GM21737 (cell line): ENCODE measurements at regions not wholly inside any gene's neighbourhood (a gene's known extent, or its start where the extent isn't known, plus 50 kb on each side); places are given as distances from the start of the nearest gene placed in this dataset.
"Not testable (repeated sequence)": the region's sequence is repeated elsewhere in the genome, so short reads cannot be mapped to it uniquely, and the experiment has no call there.

Source experiments
- ATAC-seq: cut with Tn5 transposase; IDR thresholded peaks from one replicate; pipeline ENCODE4 v1.9.1; 2021; ENCODE audit warnings: mild to moderate bottlenecking, moderate library complexity; ENCODE audit not compliant: unreplicated experiment

DNA sequence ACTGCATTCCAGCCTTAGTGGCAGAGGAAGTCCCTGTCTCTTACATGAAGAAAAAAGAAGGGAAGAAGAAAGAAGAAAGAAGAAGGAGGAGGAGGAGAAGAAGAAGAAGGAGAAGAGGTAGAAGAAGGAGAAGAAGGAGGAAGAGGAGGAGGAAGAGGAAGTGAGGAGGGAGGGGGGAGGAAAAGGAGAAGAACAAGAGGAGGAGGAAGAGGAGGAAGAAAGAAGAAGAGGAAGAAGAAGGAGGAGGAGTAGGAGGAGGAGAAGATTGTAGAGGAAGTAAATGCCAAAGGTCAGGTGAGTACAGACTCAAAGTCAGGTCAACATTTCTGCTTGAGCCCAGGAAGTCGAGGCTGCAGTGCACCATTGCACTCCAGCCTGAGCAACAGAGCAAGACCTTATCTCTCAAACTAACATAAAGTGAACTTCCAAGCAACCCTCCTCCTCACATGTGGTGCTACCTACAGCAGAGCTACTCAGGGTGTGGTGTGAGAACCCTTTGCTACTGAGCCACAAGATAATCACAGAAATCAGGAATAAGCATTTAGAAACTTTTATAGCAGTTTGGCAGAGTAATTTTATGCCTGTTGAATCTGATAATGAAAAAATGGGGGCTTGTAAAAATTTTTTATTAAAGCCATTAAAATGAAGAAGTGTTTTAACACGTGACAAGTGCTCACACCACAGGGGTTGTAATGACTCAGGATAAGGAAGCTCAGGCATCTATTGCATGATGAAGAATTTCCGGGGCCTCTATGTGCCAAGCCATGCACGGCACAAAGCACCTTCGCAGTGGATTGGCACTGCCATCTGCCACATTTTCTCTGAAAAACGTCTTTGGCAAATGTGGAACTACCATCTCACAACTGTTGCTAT, 224.9 kb upstream of the AUTS2 start:
- ATAC-seq, result no peak

- ATAC-seq, result no peak
These were observed 224.2 kb upstream of the AUTS2 start for GRCh38 chr7:69374044-69374425.

GRCh38 chr7:69377191-69377590, 221.1 kb upstream of the AUTS2 start:
- no peak for ATAC-seq

DNA sequence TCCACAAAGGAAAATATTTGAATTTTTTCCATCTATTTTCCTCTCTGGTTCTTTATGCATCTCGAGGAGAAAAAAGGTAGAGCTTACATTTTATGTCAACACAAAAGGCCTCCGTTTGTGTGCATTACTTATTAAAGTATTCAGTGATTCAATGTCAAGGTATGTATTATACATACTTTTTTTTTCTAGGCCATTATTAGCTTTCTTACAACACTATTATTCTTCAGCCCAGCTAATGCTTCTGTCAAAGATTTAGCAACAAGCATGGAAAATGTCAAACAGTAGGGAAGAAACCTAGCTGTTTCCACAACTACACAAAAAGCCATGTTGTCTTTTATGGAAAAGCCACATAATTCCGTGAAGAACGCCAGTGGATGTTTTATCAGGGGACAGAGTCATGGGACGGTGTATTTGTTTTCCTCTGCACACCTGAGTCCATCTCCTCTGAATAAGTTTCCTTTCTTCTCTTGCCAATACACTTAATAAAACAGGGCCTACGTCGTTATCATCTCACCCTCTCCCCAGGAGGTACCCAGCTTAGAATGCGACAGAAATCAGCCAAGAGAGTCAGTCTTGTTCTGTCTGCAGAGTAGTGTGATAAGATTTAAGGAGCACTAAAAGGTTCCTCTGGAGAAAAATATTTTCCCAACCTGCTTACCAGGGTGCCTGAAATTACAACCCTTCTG, 209.7 kb upstream of the AUTS2 start:
- no peak for ATAC-seq

GRCh38 chr7:69389216-69389615, 209.1 kb upstream of the AUTS2 start:
- ATAC-seq, result no peak

DNA sequence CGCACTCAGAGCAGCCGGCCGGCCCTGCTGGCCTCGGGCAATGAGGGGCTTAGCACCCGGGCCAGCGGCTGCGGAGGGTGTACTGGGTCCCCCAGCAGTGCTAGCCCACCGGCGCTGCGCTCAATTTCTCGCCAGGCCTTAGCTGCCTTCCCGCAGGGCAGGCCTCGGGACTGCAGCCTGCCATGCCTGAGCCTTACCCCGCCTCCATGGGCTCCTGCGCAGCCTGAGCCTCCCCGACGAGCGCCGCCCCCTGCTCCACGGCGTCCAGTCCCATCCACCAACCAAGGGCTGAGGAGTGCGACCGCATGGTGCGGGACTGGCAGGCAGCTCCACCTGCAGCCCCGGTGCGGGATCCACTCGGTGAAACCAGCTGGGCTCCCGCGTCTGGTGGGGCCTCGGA, 204.4 kb upstream of the AUTS2 start:
- not testable (repeated sequence) for ATAC-seq

GRCh38 chr7:69395061-69395714, 203.1 kb upstream of the AUTS2 start:
- ATAC-seq, result no peak

DNA sequence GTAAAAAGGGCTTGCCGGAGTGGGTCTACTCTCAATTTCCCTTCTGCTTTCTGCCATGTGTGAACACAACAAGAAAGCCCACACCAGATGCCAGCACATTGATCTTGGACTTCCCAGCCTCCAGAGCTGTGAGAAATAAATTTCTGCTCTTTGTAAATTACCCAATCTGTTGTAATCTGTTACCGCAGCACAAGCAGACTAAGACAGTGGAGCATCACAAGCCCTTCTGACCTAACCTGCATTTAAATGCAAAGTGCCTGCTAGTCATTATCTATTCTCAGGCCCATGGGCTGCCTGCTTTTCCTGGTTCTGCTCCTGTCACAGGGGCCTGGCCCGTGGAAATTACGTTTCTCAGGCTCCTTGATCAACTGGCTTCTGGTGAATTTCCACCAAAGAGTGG, 199.3 kb upstream of the AUTS2 start:
- ATAC-seq, result no peak

- no peak for ATAC-seq
These were observed 198.9 kb upstream of the AUTS2 start for GRCh38 chr7:69399401-69399800.

DNA sequence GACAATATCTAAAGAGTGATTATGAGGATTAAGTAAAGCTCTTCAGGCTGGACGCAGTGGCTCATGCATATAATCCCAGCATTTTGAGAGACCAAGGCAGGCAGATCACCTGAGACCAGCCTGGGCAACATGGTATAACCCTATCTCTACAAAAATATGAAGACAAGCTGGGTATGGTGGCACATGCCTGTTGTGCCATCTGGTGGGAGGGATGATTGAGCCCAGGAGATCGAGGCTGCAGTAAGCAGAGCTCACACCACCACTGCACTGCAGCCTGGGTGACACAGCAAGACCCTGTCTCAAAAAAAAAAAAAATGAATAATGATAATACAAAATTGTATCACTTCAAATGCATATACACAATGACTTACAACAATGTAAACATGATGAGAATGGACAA, 195.6 kb upstream of the AUTS2 start:
- ATAC-seq, result no peak

DNA sequence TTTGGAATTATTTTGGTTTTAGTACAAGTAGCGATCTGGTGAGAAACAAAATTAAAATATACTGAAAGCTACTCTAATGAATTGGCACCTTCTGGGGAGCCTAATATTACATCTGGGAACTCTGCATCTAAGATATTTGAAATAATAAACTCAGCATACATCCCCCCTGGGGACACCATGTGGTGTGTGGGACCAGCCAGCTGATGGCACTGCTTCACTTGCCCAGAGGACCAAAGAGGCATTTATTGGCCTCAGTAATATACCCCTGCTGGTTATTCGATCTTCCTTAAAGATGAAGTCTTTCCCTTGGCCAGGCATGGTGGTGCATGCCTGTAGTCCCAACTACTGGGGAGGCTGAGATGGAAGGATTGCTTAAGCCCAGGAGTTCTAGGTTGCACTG, 195.1 kb upstream of the AUTS2 start:
- no peak for ATAC-seq

DNA sequence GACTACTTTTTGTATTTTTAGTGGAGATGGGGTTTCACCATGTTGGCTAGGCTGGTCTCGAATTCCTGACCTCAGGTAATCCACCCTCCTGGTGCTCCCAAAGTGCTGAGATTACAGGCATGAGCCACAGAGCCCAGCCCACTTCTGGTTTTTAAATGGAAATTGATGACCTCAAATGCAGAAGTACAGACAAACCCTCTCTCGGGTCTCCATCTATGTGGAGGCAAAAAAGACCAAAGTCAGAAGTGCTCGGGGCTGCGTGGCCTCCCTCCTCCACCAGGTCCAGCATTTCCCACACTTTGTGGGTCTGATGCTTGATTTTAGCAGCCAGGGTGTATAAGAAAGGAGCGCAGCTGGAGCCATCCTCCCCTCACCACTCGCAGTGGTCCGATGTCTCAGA, 187.3 kb upstream of the AUTS2 start:
- ATAC-seq, result no peak

GRCh38 chr7:69411466-69411865, 186.8 kb upstream of the AUTS2 start:
- ATAC-seq, result no peak

- ATAC-seq, result no peak
These were observed 185.7 kb upstream of the AUTS2 start for GRCh38 chr7:69412331-69413146.

GRCh38 chr7:69414555-69414954, 183.7 kb upstream of the AUTS2 start:
- no peak for ATAC-seq

- ATAC-seq, result no peak
These were observed 179.2 kb upstream of the AUTS2 start for GRCh38 chr7:69418869-69419670.

DNA sequence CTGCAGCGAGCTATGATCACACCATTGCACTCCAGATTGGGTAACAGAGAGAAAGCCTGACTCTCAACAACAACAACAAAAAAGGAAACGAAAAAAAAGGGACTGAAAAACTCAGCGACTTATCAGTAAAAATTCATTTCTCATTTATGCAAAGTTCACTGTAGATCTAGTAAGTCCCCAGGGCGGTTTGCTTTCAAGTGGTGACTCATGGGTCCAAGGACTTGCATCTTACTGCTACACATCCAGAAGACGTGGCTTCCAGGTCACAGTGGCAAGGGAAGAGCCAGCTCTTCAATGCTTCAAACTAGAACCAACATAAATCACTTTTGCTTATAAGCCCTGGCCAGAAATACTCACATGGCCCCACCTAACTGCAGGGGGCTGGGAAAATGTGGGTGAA, 178.3 kb upstream of the AUTS2 start:
- no peak for ATAC-seq

DNA sequence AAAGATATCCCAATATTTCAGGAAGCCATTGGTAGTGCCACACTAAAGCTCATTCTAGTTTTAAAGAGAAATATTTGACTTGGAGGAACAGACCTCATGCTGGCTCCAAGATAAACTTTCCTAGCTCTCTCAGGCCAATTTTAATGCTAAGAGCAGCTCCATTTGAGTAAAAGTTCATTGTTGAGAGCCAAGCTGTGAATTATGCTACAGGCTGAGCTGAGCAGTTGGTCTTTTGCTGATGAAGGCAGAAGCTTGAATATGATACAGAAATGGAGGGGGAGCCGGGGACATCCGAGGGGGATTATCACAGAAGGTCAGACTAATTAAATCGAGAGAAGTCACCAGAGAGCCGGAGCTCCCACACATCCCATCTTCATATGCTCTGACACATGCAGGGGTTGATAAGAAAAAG, 175.7 kb upstream of the AUTS2 start:
- ATAC-seq, result no peak

DNA sequence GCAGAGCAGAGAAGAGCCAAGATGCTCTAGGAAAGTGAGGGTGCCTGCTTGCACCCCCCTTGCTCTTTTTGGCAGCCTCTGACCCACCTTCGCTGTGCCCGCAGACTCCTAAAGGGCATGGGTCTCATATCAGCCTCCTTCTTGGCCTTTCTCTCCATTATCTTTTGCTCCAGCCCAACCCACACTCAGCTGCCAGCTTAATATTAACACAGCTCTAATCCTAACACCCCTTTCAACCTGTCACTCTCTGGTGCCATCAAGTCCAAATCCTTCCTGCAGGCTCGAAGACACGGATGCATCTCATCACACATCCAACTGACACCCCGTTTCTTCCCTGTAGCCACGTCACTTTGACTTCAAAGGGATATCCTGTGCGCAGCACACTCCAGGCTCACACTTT, 171.6 kb upstream of the AUTS2 start:
- ATAC-seq, result no peak

DNA sequence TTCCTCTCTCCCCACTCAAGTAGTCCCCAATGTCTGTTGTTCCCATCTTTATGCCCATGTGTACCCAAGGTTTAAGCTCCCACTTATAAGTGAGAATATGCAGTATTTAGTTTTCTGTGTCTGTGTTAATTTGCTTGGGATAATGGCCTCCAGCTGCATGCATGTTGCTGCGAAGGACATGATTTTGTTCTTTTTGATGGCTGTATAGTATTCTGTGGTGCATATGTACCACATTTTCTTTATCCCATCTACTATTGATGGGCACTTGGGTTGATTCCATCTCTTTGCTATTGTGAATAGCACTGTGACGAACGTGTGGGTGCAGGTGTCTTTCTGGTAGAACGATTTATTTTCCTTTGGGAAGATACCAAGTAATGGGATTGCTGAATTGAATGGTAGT, 170.2 kb upstream of the AUTS2 start:
- ATAC-seq, result no peak
